ENCODE measurements at regions not wholly inside any gene's neighbourhood (a gene's known extent, or its start where the extent isn't known, plus 50 kb on each side); places are given as distances from the start of the nearest gene placed in this dataset.

GRCh38 chr12:127571578-127571977, 695.4 kb upstream of the TMEM132C start:
- no peak for TF ChIP-seq EZH2phosphoT487 (IDR thresholded peaks at IDR 0.05; ENCODE audit: borderline replicate concordance, low read depth, low read length)
- TF ChIP-seq, protein P1, sequence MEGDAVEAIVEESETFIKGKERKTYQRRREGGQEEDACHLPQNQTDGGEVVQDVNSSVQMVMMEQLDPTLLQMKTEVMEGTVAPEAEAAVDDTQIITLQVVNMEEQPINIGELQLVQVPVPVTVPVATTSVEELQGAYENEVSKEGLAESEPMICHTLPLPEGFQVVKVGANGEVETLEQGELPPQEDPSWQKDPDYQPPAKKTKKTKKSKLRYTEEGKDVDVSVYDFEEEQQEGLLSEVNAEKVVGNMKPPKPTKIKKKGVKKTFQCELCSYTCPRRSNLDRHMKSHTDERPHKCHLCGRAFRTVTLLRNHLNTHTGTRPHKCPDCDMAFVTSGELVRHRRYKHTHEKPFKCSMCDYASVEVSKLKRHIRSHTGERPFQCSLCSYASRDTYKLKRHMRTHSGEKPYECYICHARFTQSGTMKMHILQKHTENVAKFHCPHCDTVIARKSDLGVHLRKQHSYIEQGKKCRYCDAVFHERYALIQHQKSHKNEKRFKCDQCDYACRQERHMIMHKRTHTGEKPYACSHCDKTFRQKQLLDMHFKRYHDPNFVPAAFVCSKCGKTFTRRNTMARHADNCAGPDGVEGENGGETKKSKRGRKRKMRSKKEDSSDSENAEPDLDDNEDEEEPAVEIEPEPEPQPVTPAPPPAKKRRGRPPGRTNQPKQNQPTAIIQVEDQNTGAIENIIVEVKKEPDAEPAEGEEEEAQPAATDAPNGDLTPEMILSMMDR (conservative IDR thresholded peaks at IDR 0.05; ENCODE audit: low read length): no peak
